Sigmoid colon (tissue), 4 donors: ENCODE measurements at regions not wholly inside any gene's neighbourhood (a gene's known extent, or its start where the extent isn't known, plus 50 kb on each side); places are given as distances from the start of the nearest gene placed in this dataset.

Experiments
- CTCF ChIP-seq, 4 experiments: fragments of 450-650 bp in 3 of 4; fragments of 200-600 bp in 1 of 4; IDR thresholded peaks; one replicate each; pipeline ENCODE4 v1.5.1; 2016 to 2019; ENCODE audit warnings: antibody characterized with exemption in 4 of 4, mild to moderate bottlenecking in 3 of 4, moderate library complexity in 2 of 4
- POLR2A ChIP-seq, 2 donors: fragments of 450-650 bp; IDR thresholded peaks; one replicate each; pipeline ENCODE4 v1.6.1; 2016; ENCODE audit warnings: antibody characterized with exemption in 2 of 2, mild to moderate bottlenecking in 2 of 2, moderate library complexity in 2 of 2
- POLR2AphosphoS5 ChIP-seq, 4 donors: sonication (generic); formaldehyde crosslinking; IDR thresholded peaks; one replicate each; pipeline ENCODE4 v1.6.1; 2017; ENCODE audit warnings: antibody characterized with exemption in 4 of 4

GRCh38 chr10:131517781-131518180 lies 206.3 kb upstream of the TCERG1L start:
- TF ChIP-seq POLR2A (IDR thresholded peaks at IDR 0.05): no peak
- no peak for TF ChIP-seq CTCF (IDR thresholded peaks at IDR 0.05)
- TF ChIP-seq POLR2AphosphoS5 (IDR thresholded peaks at IDR 0.05): no peak
